Heart right ventricle (tissue), 16 donors: ENCODE measurements at regions not wholly inside any gene's neighbourhood (a gene's known extent, or its start where the extent isn't known, plus 50 kb on each side); places are given as distances from the start of the nearest gene placed in this dataset.

Experiments used
- ATAC-seq, 8 donors: fragments of 200-7000 bp; cut with Tn5 transposase; one replicate each; pipeline ENCODE4 v1.9.1; 2020; ENCODE audit warnings: mild to moderate bottlenecking in 8 of 8, moderate library complexity in 8 of 8, moderate number of reproducible peaks in 1 of 8
- DNase-seq, 2 donors: peaks; one replicate each; pipeline ENCODE4 v3.0.0-alpha.2; 2020
- H3K27ac ChIP-seq, 10 donors: fragments of 200-600 bp; sonication (generic) in 2 of 10; one replicate each; pipeline versions ENCODE4 v1.5.0 to v1.8.0; 2020 to 2022; ENCODE audit warnings: mild to moderate bottlenecking in 3 of 10
- H3K27me3 ChIP-seq, 7 donors: fragments of 200-600 bp; one replicate each; pipeline ENCODE4 v1.8.0; 2021 to 2022; ENCODE audit warnings: mild to moderate bottlenecking in 2 of 7
- H3K36me3 ChIP-seq, 9 donors: fragments of 200-600 bp; sonication (generic) in 1 of 9; one replicate each; pipeline versions ENCODE4 v1.5.0 to v1.8.0; 2020 to 2022; ENCODE audit warnings: mild to moderate bottlenecking in 2 of 9
- H3K4me1 ChIP-seq, 9 donors: fragments of 200-600 bp; sonication (generic) in 1 of 9; one replicate each; pipeline versions ENCODE4 v1.5.0 to v1.8.0; 2020 to 2022; ENCODE audit warnings: mild to moderate bottlenecking in 4 of 9
- H3K4me3 ChIP-seq, 10 donors: fragments of 200-600 bp; sonication (generic) in 2 of 10; one replicate each; pipeline versions ENCODE4 v1.5.0 to v1.8.0; 2020 to 2022; ENCODE audit warnings: mild to moderate bottlenecking in 7 of 10, moderate library complexity in 2 of 10
- H3K9me3 ChIP-seq, 11 donors: fragments of 200-600 bp in 10 of 11; sonication (generic) in 2 of 11; one replicate each; pipeline versions ENCODE4 v1.5.0 to v1.8.0; 2013 to 2022; ENCODE audit warnings: mild to moderate bottlenecking in 2 of 11, control low read depth in 1 of 11, moderate library complexity in 1 of 11
- WGBS, 2 donors: extraction: QIAGEN DNeasy Blood & Tissue Kit; methylation state at CpG; one replicate each; pipeline ENCODE4 v1.1.7; 2013; ENCODE audit warnings: inconsistent platforms in 1 of 2; 5-methylcytosine and 5-hydroxymethylcytosine counted together
- intact Hi-C, 10 donors: fragments of 100-400 bp; cut with DNase I; formaldehyde crosslinking; loops; one replicate each; pipeline versions ENCODE4 v1.11.1 to v1.14.2; 2022
- TF ChIP-seq, protein P1 (sequence below), 9 donors: fragments of 200-600 bp; sonication (generic) in 2 of 9; IDR thresholded peaks; one replicate each; pipeline versions ENCODE4 v1.5.0 to v1.8.0; 2021 to 2022; ENCODE audit warnings: antibody characterized with exemption in 9 of 9, mild to moderate bottlenecking in 5 of 9, moderate library complexity in 1 of 9
- donor health status: Arrhythmogenic right ventricular cardiomyopathy.
- donor health status: ischemic (EF 13 %, LVEDD 7.1; RV severe dilation, severe dysfunction).
- donor health status: healthy with polysubstance abuse.
- donor health status: DM: no; HTN: yes; CAD: no.
- donor health status: DM: no; HTN: no; CAD: no.
- donor health status: ischemic (EF 25% LVEDD 6.9; RV normal size, moderate dysfunction).
- donor health status: ischemic (EF 25% LVEDD 5.7; RV mildly dilated, moderate dysfunction).
- donor health status: healthy.
- donor health status: DM: yes; HTN: yes; CAD: no.
- donor health status: Ischemic cardiomyopathy.
- donor health status: ischemic (EF 35%, LVEDD 5.7; RV mildly dilated, moderate dysfunction).
- donor health status: nonischemic (EF 11% LVEDD 7.7; RV severe dilation, severe dysfunction).
- donor health status: DM: yes; HTN: yes; CAD: no.
- donor health status: PGD.
- donor health status: ischemic (EF 29% LVEDD 5.4; RV normal size, mild dysfunction).
- donor health status: nonischemic (EF 23%, LVEDD 6.1; RV moderate dilation, normal function).

DNA sequence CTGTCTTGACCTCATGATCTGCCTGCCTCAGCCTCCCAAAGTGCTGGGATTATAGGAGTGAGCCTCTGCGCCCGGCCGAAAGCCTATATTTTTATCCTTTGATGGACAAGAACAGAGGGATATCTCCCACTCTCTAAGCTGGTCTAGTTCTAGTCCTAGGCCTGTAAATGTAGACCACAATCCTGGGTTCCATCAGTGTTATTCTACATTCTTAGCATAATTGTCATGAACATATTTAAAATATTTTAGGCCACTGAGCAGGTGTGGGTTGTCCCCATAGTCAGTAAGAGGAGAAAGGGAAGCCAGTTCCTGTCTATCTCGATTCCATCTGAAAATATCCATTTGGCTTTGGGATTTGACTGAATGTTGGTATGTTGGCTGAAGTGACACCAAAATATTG, 118.1 kb downstream of the EBLN2 start:
- TF ChIP-seq, protein P1, sequence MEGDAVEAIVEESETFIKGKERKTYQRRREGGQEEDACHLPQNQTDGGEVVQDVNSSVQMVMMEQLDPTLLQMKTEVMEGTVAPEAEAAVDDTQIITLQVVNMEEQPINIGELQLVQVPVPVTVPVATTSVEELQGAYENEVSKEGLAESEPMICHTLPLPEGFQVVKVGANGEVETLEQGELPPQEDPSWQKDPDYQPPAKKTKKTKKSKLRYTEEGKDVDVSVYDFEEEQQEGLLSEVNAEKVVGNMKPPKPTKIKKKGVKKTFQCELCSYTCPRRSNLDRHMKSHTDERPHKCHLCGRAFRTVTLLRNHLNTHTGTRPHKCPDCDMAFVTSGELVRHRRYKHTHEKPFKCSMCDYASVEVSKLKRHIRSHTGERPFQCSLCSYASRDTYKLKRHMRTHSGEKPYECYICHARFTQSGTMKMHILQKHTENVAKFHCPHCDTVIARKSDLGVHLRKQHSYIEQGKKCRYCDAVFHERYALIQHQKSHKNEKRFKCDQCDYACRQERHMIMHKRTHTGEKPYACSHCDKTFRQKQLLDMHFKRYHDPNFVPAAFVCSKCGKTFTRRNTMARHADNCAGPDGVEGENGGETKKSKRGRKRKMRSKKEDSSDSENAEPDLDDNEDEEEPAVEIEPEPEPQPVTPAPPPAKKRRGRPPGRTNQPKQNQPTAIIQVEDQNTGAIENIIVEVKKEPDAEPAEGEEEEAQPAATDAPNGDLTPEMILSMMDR (IDR thresholded peaks at IDR 0.05) = no peak
- intact Hi-C loops = no loop called here
- Histone ChIP-seq H3K27me3 (peaks cover 0 to 3% (median 0%) of the 10 kb centered on the region in 7 donors), H3K4me1 (no peaks in the 10 kb centered on the region), H3K36me3 (no peaks in the 10 kb centered on the region), H3K4me3 (no peak overlapping the region), H3K9me3 (no peaks in the 10 kb centered on the region), H3K27ac (no peak overlapping the region)
- DNase-seq (no peak), ATAC-seq (no peak)
- WGBS, 2 donors = 91 to 93% methylated on average over 4 of the region's 4 CpGs

DNA sequence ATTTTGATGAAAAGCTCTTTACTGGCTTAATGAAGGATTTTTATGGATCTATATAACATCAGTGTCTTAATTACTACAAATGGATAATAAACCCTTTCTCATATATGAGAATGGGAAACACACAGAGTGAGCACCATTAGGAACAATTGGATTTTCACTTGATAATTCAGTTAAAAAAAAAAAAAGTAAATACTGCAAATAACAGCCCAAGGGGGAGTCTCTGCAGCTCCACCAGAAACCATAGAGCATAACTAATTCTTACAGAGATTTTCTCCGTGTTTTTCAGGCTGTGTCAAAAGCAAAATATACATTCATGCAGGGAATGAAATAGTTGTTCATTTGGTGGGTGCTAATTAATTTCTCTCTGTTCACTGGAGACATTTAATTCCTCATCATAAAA, 125.3 kb downstream of the EBLN2 start:
- no peaks in the 10 kb centered on the region for H3K4me1 ChIP-seq
- H3K27ac ChIP-seq = no peak overlapping the region
- H3K9me3 ChIP-seq = peaks cover 0 to 5% (median 0%) of the 10 kb centered on the region in 11 donors
- H3K36me3 ChIP-seq = no peaks in the 10 kb centered on the region
- no peak for ATAC-seq
- no peak for DNase-seq
- WGBS, 2 donors = 90 to 92% methylated on average over 1 of the region's 1 CpG
- H3K27me3 ChIP-seq = peaks cover 0 to 3% (median 0%) of the 10 kb centered on the region in 7 donors
- intact Hi-C loops = no loop called here
- TF ChIP-seq, protein P1 (IDR thresholded peaks at IDR 0.05) = no peak
- H3K4me3 ChIP-seq = no peak overlapping the region

DNA sequence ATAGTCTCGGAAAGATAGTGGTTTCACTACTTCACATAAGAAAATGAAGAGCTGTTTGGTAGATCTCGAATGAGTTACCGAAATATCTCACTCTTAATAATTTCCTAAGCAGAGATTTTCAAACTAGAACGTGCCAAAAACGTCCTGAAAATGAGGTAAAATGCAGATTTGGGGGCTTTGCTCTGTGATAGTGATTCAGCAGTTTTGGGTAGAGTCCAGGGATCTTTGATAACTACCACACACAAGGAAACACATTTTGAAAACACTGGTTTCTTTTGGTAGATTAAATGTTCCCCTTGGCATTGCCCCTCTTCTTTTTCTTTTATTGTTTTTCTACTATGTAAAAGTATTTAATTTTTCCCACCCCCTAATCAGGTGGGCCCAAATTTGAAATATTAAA, 125.9 kb downstream of the EBLN2 start:
- WGBS, 2 donors = 54 to 69% methylated on average over 5 of the region's 5 CpGs
- H3K27me3 ChIP-seq = peaks cover 0 to 3% (median 0%) of the 10 kb centered on the region in 7 donors
- H3K4me3 ChIP-seq = no peak overlapping the region
- no peaks in the 10 kb centered on the region for H3K4me1 ChIP-seq
- ATAC-seq (no peak), DNase-seq (no peak)
- TF ChIP-seq, protein P1 (IDR thresholded peaks at IDR 0.05) = no peak
- intact Hi-C loops = no loop called here
- H3K27ac ChIP-seq = no peak overlapping the region
- no peaks in the 10 kb centered on the region for H3K36me3 ChIP-seq
- peaks cover 0 to 5% (median 0%) of the 10 kb centered on the region in 11 donors for H3K9me3 ChIP-seq

DNA sequence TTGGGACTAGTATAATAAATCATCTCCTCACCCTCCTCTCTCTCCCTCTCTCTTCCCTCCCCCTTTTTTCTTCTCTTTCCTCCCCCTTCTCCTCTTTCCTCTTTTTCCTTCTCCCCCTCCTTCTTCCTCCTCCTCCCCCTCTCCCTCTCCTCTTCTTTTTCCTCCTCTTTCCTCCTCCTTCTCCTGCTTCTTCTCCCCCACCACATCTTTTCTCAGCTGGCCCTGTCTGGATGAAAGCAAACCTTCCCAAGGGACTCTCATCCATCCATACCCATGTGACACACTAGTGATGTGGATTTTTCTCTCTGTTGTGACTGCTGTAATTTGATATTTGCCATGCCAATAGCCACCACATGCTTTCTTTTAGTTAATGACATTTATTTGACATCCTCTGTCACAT, 127.2 kb downstream of the EBLN2 start:
- TF ChIP-seq, protein P1 (IDR thresholded peaks at IDR 0.05) = no peak
- H3K27ac ChIP-seq = no peak overlapping the region
- peaks cover 0 to 3% (median 0%) of the 10 kb centered on the region in 7 donors for H3K27me3 ChIP-seq
- H3K4me1 ChIP-seq = no peaks in the 10 kb centered on the region
- intact Hi-C loops = no loop called here
- H3K4me3 ChIP-seq = no peak overlapping the region
- H3K36me3 ChIP-seq = no peaks in the 10 kb centered on the region
- peaks cover 0 to 5% (median 0%) of the 10 kb centered on the region in 11 donors for H3K9me3 ChIP-seq
- no peak for ATAC-seq
- DNase-seq = no peak
